ENCODE measurements at regions not wholly inside any gene's neighbourhood (a gene's known extent, or its start where the extent isn't known, plus 50 kb on each side); places are given as distances from the start of the nearest gene placed in this dataset.

DNA sequence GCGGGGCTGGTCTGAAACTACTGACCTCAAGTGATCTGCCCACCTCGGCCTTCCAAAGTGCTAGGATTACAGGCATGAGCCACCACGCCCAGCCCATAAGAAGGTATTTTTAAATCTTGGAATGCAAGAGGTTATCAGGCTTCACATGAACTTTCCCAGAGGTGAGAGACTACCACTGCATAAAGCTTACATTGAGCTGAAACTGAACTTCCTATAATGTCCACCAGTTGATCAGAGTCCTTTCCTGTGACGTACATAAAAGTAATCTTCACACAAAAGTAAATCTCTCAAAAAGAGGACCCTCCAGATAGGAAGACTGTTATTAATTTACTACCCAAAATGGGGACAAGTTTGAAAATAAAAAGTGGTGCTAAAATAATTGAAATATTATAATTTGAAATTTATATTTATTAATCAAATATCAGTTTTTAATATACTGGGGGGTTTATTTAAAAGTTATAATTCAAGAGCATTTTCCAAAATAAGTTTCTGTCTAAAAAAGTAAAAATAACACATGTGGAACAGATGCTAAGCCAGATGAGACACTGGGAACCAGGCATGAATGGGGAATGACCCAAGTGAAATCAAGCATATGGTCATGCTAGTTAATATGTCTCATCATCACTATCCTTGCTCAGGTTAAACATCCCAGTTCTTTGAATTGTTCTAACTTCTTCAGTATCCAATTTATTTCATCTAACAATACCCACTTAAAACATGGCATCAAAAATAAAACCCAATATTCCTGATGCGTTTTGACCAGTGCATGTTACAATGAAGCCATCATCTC is 269.9 kb upstream of the UBE2E2 start:
- Histone ChIP-seq H3K4me3 (ENCODE audit: low read depth, low read length) (no peak overlapping the region), H3K4me1 (ENCODE audit: control insufficient read depth, insufficient read depth, low read length) (no peaks in the 10 kb centered on the region)

DNA sequence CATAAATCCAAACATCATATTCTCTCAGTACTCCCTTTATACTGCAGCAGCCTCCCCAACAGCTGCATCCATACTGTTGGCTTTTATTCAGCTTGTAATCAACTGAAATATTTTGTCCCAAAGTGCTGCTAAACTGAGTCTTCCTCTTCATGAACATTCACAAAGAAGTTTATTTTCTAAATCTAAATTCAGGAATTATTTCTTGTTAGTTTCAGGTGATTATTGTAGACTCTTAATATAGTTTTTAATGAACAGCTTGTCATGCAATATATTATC is 269.3 kb upstream of the UBE2E2 start:
- Histone ChIP-seq H3K9me3 (ENCODE audit: control insufficient read depth, insufficient read depth, low read length) (no peaks in the 10 kb centered on the region), H3K36me3 (ENCODE audit: control insufficient read depth, insufficient read depth, low read length) (no peaks in the 10 kb centered on the region), H3K27ac (ENCODE audit: low read depth, low read length) (no peak overlapping the region), H3K9ac (ENCODE audit: low read depth, low read length) (no peak overlapping the region), H3K4me3 (ENCODE audit: low read depth, low read length) (no peak overlapping the region), H3K27me3 (ENCODE audit: control insufficient read depth, insufficient read depth, low read length) (no peaks in the 10 kb centered on the region), H3K4me1 (ENCODE audit: control insufficient read depth, insufficient read depth, low read length) (no peaks in the 10 kb centered on the region)

More for the DNA sequence above, 269.9 kb upstream of the UBE2E2 start:
- H3K27ac ChIP-seq (ENCODE audit: low read depth, low read length) = no peak overlapping the region
- no peak overlapping the region for H3K9ac ChIP-seq (ENCODE audit: low read depth, low read length)
- H3K27me3 ChIP-seq (ENCODE audit: control insufficient read depth, insufficient read depth, low read length) = no peaks in the 10 kb centered on the region
- no peaks in the 10 kb centered on the region for H3K36me3 ChIP-seq (ENCODE audit: control insufficient read depth, insufficient read depth, low read length)
- no peaks in the 10 kb centered on the region for H3K9me3 ChIP-seq (ENCODE audit: control insufficient read depth, insufficient read depth, low read length)

DNA sequence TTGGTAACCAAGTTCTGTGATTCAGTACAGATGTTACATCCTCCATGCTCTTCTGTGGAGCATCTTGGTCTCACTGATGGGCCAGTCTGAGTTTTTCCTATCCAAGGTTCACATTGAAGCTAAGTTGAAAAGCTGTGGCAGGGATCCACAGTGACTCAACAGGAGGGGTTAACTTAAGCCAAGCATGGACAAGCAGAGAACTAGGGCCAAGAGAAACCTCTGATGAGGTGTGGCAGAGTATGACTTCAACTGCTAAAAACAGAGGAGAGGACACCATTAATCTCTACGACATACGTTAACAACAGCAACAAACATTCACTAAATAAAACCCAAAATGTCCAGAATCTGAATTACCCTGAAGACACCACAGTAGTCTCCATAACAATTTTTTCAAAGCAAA is 268.1 kb upstream of the UBE2E2 start:
- H3K9me3 ChIP-seq (ENCODE audit: control insufficient read depth, insufficient read depth, low read length) = no peaks in the 10 kb centered on the region
- H3K9ac ChIP-seq (ENCODE audit: low read depth, low read length) = no peak overlapping the region
- H3K27ac ChIP-seq (ENCODE audit: low read depth, low read length) = no peak overlapping the region
- H3K27me3 ChIP-seq (ENCODE audit: control insufficient read depth, insufficient read depth, low read length) = no peaks in the 10 kb centered on the region
- no peak overlapping the region for H3K4me3 ChIP-seq (ENCODE audit: low read depth, low read length)
- no peaks in the 10 kb centered on the region for H3K36me3 ChIP-seq (ENCODE audit: control insufficient read depth, insufficient read depth, low read length)
- no peaks in the 10 kb centered on the region for H3K4me1 ChIP-seq (ENCODE audit: control insufficient read depth, insufficient read depth, low read length)

DNA sequence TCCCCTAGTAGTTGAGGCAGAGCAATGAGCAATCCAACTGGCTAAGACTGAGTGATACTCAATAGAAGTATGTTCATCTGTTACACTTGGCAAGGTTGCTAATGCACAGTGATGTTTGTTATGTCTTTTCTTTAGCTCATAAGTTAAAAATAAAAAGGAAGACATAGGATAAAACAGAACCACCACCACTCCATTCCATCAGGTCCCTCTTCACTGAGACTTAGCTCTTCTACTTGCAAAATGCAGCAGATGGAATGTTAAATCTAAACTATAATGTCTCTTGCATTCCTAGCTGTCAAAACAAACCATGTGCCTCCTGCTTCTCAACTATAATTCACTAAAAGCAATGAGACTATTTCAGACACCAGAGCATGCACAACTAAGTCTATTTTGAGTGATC is 265.6 kb upstream of the UBE2E2 start:
- Histone ChIP-seq H3K27me3 (ENCODE audit: control insufficient read depth, insufficient read depth, low read length) (no peaks in the 10 kb centered on the region), H3K36me3 (ENCODE audit: control insufficient read depth, insufficient read depth, low read length) (no peaks in the 10 kb centered on the region), H3K27ac (ENCODE audit: low read depth, low read length) (no peak overlapping the region)

DNA sequence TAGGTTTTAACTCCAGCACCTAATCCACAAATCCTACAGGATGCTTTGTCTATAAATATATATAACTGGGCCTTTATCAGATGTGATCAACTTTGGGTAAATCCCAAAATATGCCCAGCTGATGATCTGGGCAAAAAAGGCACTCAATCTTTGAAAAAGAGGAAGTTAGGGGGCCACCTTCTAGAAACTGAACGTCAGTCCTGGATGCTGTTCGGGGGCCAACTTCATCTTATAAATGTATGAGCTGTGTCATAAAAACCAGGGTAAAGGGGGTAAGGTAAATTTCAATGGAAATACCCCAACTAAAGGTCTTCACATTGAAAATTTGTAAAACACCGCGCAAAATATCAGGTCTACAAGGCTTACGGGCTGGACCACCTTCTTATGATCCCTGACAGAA is 264.4 kb upstream of the UBE2E2 start:
- Histone ChIP-seq H3K4me1 (ENCODE audit: control insufficient read depth, insufficient read depth, low read length) (no peaks in the 10 kb centered on the region), H3K4me3 (ENCODE audit: low read depth, low read length) (no peak overlapping the region), H3K36me3 (ENCODE audit: control insufficient read depth, insufficient read depth, low read length) (no peaks in the 10 kb centered on the region), H3K27ac (ENCODE audit: low read depth, low read length) (no peak overlapping the region), H3K27me3 (ENCODE audit: control insufficient read depth, insufficient read depth, low read length) (no peaks in the 10 kb centered on the region), H3K9me3 (ENCODE audit: control insufficient read depth, insufficient read depth, low read length) (no peaks in the 10 kb centered on the region), H3K9ac (ENCODE audit: low read depth, low read length) (no peak overlapping the region)

More for the DNA sequence above, 265.6 kb upstream of the UBE2E2 start:
- no peaks in the 10 kb centered on the region for H3K9me3 ChIP-seq (ENCODE audit: control insufficient read depth, insufficient read depth, low read length)
- no peak overlapping the region for H3K9ac ChIP-seq (ENCODE audit: low read depth, low read length)
- H3K4me1 ChIP-seq (ENCODE audit: control insufficient read depth, insufficient read depth, low read length) = no peaks in the 10 kb centered on the region
- no peak overlapping the region for H3K4me3 ChIP-seq (ENCODE audit: low read depth, low read length)

DNA sequence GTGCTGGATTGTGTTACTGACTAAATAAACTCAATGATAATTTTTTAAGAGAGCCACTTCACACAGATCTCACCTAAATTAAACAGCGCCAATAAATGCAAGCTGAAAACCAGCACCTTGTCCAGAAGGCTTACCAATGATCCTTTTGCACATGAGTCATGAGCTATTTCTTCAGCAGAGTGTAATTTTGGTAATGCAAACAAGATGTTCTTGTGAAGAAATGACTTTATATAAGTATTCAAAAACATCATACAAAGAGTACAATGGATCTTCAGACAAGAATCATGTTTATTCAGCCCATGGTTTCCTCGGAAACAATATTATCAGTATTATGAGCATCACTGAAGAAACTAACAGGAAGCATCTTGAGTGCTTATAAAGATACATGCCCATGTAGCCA is 263.8 kb upstream of the UBE2E2 start:
- no peaks in the 10 kb centered on the region for H3K27me3 ChIP-seq (ENCODE audit: control insufficient read depth, insufficient read depth, low read length)
- H3K9me3 ChIP-seq (ENCODE audit: control insufficient read depth, insufficient read depth, low read length) = no peaks in the 10 kb centered on the region
- H3K27ac ChIP-seq (ENCODE audit: low read depth, low read length) = no peak overlapping the region
- no peak overlapping the region for H3K9ac ChIP-seq (ENCODE audit: low read depth, low read length)
- no peaks in the 10 kb centered on the region for H3K4me1 ChIP-seq (ENCODE audit: control insufficient read depth, insufficient read depth, low read length)
- no peaks in the 10 kb centered on the region for H3K36me3 ChIP-seq (ENCODE audit: control insufficient read depth, insufficient read depth, low read length)
- H3K4me3 ChIP-seq (ENCODE audit: low read depth, low read length) = no peak overlapping the region

DNA sequence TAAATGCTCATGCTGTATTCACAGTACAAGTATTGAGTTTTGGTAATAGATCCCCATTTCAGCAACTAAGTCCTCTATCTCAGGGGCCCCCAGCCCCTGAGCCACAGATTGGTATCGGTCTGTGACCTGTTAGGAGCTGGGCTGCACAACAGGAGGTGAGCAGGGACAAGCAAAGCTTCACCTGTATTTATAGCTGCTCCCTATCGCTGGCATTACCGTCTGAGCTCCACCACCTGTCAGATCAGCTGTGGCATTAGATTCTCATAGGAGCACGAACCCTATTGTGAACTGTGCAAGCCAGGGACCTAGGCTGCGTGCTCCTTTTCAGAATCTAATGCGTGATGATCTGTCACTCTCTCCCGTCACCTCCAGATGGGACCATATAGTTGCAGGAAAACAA is 262.8 kb upstream of the UBE2E2 start:
- no peaks in the 10 kb centered on the region for H3K9me3 ChIP-seq (ENCODE audit: control insufficient read depth, insufficient read depth, low read length)
- no peak overlapping the region for H3K27ac ChIP-seq (ENCODE audit: low read depth, low read length)
- H3K9ac ChIP-seq (ENCODE audit: low read depth, low read length) = no peak overlapping the region
- no peaks in the 10 kb centered on the region for H3K27me3 ChIP-seq (ENCODE audit: control insufficient read depth, insufficient read depth, low read length)
- no peak overlapping the region for H3K4me3 ChIP-seq (ENCODE audit: low read depth, low read length)
- H3K4me1 ChIP-seq (ENCODE audit: control insufficient read depth, insufficient read depth, low read length) = no peaks in the 10 kb centered on the region
- H3K36me3 ChIP-seq (ENCODE audit: control insufficient read depth, insufficient read depth, low read length) = no peaks in the 10 kb centered on the region

DNA sequence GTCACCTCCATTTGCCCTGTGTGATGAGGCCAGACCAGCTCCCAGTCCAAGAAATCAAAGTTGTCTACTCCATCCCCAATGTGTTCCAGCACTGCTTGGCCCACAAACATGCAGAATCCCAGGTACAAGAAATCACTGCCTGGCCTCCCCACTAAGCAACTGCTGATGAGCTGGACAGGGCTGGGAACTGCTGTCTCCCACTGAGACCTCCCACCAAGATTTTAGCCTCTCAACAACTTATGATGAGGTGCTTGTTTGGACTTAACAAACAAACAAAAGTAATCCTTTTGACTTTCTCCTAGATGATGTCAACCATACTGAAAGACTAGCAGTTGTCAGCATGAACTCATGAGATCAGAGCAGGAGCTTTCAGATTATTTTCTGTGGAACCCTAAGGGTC is 260.1 kb upstream of the UBE2E2 start:
- Histone ChIP-seq H3K27ac (ENCODE audit: low read depth, low read length) (no peak overlapping the region), H3K4me3 (ENCODE audit: low read depth, low read length) (no peak overlapping the region), H3K36me3 (ENCODE audit: control insufficient read depth, insufficient read depth, low read length) (no peaks in the 10 kb centered on the region), H3K27me3 (ENCODE audit: control insufficient read depth, insufficient read depth, low read length) (no peaks in the 10 kb centered on the region), H3K9ac (ENCODE audit: low read depth, low read length) (no peak overlapping the region), H3K4me1 (ENCODE audit: control insufficient read depth, insufficient read depth, low read length) (no peaks in the 10 kb centered on the region), H3K9me3 (ENCODE audit: control insufficient read depth, insufficient read depth, low read length) (no peaks in the 10 kb centered on the region)

DNA sequence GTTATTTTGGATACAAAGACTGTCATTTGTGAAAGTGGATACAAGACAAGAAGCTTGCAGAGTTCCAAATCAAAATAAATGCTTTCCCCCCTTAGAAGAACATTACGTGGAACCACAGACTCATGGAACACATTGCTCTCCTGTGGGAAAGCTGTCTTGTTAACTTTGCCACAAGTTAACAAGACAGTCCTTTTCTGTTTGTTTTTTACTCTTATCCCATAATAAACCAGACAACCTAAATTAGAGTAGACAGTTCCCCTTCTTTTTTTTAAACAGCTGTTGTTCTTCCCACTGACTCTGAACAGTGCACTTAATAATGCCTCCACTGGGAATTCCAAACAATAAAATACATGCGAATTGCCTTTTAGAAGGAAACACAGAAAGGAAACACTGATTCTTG is 255.3 kb upstream of the UBE2E2 start:
- no peak overlapping the region for H3K9ac ChIP-seq (ENCODE audit: low read depth, low read length)
- H3K4me1 ChIP-seq (ENCODE audit: control insufficient read depth, insufficient read depth, low read length) = no peaks in the 10 kb centered on the region
- H3K27me3 ChIP-seq (ENCODE audit: control insufficient read depth, insufficient read depth, low read length) = no peaks in the 10 kb centered on the region
- no peak overlapping the region for H3K27ac ChIP-seq (ENCODE audit: low read depth, low read length)
- H3K9me3 ChIP-seq (ENCODE audit: control insufficient read depth, insufficient read depth, low read length) = no peaks in the 10 kb centered on the region; the same call in 1 of the 2 replicates
- H3K4me3 ChIP-seq (ENCODE audit: low read depth, low read length) = no peak overlapping the region
- H3K36me3 ChIP-seq (ENCODE audit: control insufficient read depth, insufficient read depth, low read length) = no peaks in the 10 kb centered on the region

DNA sequence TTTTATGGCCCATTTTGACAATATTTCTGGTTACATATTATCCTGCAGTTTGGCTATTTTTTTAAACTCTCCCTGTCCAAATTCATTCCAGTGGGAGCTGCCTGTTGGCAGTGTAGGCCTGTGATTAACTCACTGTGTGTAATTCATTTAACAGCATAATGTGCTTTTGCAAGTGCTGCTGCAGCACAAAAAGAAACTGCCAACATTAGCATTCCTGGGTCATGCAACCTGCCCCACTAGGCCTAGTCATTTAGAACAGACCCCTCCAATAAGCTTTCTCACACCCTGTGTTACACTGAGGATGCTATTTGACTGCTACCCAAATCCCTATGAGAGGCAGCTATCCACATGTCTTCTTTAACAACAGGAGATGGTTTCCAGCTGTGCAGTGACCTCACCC is 251.2 kb upstream of the UBE2E2 start:
- H3K9ac ChIP-seq (ENCODE audit: low read depth, low read length) = no peak overlapping the region
- H3K36me3 ChIP-seq (ENCODE audit: control insufficient read depth, insufficient read depth, low read length) = no peaks in the 10 kb centered on the region
- no peak overlapping the region for H3K4me3 ChIP-seq (ENCODE audit: low read depth, low read length)
- H3K27me3 ChIP-seq (ENCODE audit: control insufficient read depth, insufficient read depth, low read length) = no peaks in the 10 kb centered on the region
- no peak overlapping the region for H3K27ac ChIP-seq (ENCODE audit: low read depth, low read length)
- no peaks in the 10 kb centered on the region; the same call in 1 of the 2 replicates for H3K9me3 ChIP-seq (ENCODE audit: control insufficient read depth, insufficient read depth, low read length)
- no peaks in the 10 kb centered on the region for H3K4me1 ChIP-seq (ENCODE audit: control insufficient read depth, insufficient read depth, low read length)

DNA sequence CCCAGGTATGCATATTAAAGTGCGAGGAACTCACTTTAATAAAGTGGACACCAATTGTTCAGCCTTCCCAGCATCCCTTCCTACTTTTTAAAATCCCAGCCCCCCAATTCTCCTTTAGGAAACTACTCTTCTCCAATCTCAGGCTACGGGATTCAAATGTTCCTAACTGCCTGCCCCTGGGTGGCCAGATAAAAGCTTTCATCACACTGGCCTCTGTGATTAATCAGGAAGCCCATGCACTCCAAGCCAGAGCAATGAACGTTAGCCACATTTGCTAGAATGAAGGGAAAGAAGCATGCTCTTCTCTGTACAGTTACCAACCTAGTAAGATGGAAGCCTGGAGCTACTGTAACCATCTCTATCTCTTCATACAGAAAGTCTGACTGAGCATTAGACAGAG is 250.3 kb upstream of the UBE2E2 start:
- Histone ChIP-seq H3K27me3 (ENCODE audit: control insufficient read depth, insufficient read depth, low read length) (no peaks in the 10 kb centered on the region), H3K36me3 (ENCODE audit: control insufficient read depth, insufficient read depth, low read length) (no peaks in the 10 kb centered on the region), H3K9ac (ENCODE audit: low read depth, low read length) (no peak overlapping the region), H3K27ac (ENCODE audit: low read depth, low read length) (no peak overlapping the region), H3K4me3 (ENCODE audit: low read depth, low read length) (no peak overlapping the region), H3K9me3 (ENCODE audit: control insufficient read depth, insufficient read depth, low read length) (no peaks in the 10 kb centered on the region; the same call in 1 of the 2 replicates), H3K4me1 (ENCODE audit: control insufficient read depth, insufficient read depth, low read length) (no peaks in the 10 kb centered on the region)
